HG03342 (cell line): ENCODE measurements at regions not wholly inside any gene's neighbourhood (a gene's known extent, or its start where the extent isn't known, plus 50 kb on each side); places are given as distances from the start of the nearest gene placed in this dataset.

ENCODE experiments used
- ATAC-seq: cut with Tn5 transposase; IDR thresholded peaks from one replicate; pipeline ENCODE4 v1.9.1; 2021; ENCODE audit warnings: mild to moderate bottlenecking, moderate library complexity; ENCODE audit not compliant: unreplicated experiment

DNA sequence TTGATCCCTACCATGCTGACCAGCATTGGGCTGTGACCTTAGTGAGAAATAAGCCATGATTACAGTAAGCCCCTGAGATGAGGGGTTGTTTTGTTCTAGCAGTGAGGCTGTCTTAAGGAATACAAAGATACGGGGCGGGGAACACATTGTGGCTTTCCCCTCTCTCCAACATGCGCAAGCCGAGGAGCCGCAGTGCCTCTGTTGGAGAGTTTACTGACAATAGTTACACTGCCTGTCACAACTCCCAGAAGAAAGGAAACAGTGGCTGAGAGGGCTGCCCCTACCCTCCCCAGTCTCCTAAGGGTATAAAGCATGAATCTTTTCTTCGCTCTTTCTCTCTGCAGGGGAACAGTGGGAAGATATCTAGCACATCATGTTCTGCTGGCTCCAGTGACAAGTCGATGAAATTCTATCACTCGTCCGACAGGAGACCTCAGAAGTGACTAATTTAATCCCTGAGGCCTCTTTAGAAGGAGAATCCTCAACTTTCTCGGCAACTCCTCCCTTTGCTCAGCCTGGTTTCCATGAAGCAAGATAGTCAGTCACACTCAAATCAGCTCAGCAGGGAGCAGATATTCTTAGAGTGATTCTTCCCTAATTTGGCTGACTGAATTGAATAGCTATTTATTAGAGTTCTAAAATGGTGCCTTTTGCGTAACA is 409.0 kb upstream of the PROK2 start:
- ATAC-seq: no peak

DNA sequence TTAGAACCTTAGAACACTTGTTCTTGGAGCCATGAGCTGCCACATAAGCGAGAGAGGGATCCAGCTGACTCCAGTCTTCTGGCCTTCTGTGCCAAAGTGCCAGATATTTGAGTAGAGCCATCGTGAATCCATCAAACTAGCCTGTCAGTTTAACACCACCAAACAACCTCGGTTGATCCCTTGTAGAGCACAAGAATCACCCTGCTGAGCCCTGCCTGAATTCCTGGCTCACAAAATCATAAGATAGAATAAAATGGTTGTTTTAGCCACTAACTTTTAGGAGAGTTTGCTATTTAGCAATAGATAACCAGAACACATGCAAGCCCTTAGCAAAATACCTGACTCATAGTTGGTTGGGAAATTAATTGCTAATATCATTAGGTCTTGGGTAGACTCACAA is 407.6 kb upstream of the PROK2 start:
- ATAC-seq: no peak

DNA sequence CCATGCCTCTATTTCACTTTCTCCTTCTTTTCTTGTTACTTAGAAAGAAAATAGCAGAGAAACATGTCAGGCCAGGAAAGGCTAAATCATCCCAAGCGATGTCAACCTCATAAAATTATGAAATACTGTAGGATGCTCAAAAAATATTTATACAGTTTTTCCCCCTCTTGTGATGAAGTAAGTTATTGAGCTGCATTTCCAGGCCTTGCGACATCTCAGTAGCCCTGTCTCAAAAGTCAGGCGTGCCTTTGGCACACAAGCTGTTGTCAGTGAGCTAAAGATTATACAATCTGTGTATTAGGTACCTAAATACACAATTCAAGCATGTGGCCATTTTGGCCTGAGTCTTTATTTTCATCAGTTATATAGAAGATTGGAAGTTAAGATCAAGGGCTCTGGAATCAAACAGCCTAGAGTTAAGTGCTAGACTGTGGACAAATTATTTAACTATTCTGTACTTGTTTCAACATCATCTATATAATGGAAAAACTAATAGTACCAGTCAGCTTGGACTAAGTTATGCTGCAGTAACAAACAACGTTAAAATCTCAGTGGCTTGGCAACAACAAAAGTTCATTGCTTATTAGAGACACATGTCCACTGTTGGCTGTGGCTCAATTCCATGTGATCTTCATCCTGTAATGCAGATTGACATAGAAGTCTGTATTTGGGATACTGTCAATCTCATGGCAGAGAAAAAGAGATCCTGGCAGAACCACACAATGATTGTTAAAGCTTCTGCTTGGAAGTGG is 406.4 kb upstream of the PROK2 start:
- no peak for ATAC-seq

DNA sequence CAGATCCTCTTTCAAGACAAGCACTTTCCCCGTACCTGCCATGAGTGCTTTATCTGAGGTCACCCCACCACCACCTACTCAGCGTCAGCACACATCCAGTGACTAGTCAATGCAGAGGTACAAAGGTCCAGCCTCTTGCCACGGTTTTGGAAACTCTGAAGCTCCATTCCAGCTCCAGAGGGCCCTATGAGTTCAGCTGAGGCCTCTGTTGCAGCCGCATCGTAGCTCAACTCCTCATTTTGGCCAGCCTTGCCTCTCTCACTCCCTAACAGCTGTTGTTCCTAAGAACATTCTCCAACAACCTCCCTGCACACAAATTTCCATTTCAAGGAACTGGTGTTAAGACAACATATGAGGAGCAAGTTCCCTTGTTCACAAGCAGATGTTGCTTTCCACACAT is 405.1 kb upstream of the PROK2 start:
- no peak for ATAC-seq

DNA sequence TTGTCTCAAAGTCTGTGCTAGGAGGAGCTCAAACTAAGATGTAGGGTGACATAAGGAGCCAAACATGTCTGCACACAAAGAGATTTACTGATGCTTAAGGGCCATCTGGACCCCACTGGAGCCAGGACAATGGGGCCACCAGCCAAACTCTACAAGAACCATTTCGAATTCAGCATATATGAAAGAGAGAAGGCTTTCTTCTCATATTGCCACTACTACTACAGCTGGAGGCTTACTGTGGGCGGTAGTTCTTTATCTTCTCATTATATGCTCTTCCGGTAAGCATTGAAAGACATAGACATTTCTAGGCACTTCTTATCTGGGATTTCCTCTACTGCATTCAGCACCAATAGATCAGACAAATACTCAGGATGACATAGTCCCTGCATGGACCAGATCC is 404.4 kb upstream of the PROK2 start:
- ATAC-seq: no peak

DNA sequence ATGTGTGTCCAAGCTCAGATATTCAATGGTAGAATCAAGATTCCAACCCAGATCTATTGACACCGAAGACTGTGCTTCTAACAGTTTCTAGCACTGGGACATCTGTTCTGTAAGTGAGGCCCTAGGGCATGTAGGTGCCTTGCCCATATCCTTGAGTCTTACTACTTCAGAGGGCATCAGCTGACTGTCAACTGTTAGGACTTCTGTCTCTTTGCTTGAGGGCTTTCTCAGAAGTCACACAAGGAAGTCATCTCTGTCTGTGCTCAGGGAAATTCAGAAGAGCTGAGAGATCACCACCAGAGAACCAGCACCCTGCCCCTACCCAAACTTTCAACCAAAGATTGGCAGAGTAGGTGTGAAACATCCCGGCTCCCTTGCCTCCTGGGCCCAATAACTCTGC is 403.6 kb upstream of the PROK2 start:
- ATAC-seq: no peak

DNA sequence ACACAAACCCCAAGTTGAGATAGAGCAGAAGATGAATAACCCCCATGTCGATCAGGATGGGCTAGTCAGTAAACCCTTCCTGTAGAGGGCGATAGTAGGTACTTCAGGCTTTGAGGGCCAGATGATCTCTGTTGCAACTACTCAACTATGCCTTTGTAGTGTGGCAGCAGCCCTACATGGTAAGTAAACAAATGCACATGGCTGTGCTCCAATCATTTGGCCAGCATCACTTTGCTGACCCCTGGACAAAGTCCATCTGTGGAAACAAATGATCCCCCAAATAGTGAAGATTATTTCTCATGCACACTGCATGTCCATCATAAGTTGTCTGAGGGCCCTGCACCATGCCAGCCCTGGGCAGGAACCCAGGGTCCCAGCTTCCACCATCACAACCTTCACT is 402.2 kb upstream of the PROK2 start:
- no peak for ATAC-seq

DNA sequence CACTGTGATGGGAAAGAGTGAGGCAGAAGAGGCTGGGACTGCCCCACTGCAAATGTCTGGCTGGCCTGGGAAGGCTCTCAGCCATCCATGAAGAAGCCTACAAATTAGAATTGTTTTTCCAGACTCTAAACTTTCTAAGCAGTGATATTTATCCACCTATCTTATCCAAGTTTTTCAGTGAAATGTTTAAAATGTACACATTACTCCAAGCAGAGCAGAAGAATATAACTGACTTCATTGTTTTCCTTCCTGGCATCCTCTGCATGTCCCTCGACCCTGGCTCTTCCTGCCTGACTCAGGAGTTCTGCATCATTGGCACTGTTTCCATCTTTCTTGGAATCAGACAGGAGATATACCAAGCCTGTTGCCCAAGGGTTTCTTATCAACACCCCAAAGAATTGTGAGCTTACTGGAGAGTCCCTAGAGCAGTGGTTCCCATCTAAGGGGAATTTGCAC is 401.5 kb upstream of the PROK2 start:
- no peak for ATAC-seq

DNA sequence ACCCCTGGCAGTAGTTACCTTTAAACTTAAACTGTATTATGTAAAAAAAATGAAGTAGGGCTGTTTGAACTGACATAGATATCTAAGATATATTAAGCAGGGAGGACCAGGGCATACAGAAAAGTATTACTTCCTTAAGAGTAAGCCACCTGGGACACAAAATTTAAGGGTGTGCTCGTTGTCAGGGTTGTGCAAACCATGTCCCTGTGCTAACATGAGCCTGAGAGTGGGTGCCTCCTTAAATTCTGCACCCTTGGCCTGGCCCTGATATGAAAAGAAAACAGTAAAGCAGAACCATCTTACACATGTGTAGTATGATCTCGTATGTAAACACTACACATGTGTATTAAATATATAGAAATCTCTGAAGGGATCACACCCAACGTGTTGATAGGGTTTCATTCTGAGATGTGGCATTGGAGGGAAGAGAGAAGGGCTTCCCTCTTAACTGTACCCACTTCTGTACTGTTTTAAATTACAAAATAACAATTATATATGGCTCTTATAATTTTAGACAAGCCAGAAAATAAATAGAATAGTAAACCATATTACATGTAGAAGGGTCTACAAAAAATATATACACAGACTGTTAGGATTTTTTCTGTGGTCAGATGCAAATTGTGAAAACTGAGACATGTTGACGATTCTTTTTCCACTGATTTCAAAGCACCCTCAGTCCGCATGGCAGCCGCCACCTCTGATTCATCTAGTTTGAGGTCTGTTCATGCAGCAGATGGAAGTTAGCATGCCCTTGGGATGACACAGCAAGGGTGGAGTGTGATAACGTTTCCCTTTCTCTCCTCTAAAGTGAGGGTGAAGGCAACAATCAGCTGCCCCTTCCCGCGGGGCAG is 400.8 kb upstream of the PROK2 start:
- ATAC-seq: no peak

DNA sequence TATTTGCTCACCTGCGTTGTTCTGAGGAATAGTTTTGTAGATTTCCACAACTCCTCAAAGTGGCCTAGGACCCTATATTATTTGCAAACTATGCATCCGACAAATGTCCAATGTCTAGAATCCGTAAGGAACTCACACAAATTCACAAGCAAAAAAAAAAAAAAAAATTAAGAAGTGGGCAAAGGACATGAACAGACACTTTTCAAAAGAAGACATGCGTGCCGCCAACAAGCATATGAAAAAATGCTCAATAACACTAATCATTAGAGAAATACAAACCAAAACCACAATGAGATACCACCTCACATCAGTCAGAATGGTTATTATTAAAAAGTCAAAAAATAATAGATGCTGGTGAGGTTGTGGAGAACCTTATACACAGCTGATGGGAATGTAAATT is 398.5 kb upstream of the PROK2 start:
- no peak for ATAC-seq

DNA sequence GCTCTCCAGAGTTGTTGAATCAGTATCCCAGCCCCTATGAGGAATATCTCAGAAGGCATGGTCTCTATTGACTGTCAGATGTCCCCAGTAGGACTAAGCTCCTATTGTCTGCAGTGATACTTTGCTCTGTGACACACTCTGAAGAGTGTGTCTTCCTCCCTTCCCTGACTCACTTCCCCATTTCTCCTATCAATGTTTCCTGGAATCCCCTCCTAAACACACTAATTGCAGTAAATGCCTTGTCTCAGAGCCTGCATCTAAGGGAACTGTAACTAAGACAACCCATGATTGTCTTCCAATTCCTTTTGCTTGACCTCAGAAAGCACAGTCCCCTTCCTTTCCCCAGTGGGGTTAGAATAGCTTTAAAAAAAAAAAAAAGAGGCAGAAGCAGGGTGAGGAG is 397.3 kb upstream of the PROK2 start:
- ATAC-seq: no peak

DNA sequence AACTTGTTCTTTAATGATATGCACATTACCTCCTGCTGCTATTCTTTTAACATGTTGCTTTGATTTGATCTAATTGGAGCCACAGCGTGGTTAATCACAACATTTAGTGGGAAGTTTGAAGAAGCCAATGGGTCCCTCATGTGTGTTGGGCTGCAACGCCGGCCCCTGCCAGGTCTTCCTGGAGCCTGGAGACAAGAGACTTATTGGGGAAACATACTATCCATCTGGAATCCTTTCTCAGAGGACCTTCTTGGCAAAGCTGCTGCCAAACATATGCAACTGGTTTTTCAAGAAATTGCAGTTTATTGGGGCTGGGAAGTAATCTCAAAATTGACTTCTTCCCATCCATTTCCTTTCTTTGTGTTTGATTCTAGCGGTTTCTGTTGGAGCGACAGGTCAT is 396.3 kb upstream of the PROK2 start:
- ATAC-seq: no peak

DNA sequence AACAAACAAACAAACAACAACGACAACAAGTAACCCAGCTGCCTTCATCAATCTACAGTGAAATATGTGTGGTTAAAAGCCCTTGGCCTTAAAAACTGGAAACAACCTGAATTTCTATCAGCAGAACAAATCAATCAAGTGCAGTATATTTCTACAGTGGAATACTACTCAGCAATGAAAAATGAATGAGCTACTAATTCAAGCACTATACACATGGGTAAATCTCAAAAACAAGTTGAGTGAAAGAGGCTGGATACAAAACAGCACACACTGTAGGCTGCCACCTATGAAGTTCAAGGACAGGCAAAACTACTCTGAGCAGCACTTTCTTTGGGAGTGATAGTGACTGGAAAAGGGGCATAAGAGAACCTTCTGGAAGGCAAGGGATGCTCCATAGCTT is 395.5 kb upstream of the PROK2 start:
- no peak for ATAC-seq

DNA sequence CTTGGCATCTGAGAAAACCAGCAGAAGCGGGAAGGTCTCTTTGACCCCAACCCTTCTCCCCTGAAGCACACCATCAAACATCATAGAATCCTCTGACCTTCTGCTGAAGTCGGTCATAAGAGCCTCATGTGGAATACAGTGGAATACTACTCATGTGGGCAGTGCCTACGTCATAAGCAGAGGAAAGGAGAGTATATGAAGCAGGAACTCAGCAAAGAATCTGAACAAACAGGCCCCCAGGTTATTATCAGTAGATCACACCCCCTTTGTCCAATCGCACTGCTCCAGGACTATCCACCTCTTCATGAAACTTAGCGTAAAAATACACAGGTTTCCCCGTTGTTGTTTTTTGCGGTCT is 394.1 kb upstream of the PROK2 start:
- ATAC-seq: no peak

DNA sequence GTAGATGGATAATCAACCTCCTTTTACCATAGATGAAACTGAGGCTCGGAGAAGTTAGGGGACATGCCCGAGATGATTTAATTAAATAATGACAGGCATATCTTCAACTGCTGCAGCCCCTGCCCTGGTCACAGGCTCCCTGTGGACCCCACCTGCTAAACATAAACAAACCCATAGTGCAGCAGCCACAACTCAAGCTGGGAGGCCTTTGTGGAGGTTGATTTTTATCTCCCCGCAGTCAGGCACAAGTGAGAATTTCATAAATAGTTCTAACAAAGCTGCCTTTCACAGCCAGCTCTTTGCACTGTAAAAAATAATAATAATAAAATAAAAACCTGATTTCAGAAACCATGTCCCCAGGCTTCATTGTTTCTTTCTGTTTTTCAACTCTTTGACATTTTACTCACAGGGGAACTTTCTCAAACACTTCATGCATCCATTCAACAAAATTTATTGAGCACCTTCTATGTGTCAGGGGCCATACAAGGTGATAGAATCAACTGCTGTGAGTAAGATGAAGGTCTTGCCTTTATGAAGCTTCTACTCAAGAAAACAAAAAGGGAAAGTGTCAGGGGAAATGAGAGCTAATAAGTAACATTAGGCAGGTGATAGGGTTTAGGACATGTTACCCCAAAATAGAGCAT is 393.6 kb upstream of the PROK2 start:
- no peak for ATAC-seq

DNA sequence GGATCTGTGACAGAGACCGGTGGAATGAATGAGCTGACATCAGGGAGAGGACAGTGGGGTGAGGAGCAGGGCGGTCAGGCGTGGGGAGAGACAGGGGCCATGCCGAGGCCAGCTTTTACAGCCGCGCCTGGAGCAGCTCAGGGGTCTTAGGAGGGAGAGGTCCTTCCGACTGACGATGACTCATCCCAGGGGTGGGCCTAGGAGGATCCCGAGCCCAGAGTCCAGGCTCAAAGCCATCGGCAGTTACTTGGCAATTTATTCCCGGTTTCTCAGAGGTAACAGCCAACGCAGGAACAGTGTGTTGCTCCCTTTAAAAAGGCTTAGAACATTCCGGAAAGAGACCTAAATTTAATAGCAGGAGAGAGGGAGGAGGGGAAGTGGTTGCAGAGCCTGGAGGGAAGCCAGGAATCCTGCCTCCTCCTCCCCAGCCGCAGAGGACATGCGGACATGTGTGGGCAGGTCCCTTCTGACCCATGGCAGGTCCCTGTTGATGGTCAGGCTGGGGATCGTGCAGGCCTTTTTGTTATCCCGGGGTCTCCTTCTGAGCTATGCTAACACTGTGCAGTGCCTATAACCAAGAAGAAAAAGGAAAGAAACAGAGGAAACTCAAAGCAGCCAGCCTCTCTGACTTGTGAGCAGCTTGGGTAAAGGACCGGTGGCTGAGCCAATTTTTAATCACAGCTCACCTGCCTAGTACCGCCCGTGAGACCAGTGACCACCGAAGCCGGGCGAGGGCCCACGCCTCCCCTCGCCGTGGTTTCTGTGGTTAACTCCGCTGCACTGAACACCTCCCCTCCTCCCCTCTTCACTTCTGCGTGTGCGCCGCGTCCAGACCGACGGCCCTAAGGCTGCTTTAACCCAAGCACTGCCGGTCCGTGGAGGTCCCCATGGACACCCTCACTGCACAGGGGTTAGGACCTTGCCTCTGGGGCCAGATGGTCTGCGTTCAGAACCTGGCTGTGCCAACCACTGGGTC is 392.4 kb upstream of the PROK2 start:
- ATAC-seq: peak; percentile 31

DNA sequence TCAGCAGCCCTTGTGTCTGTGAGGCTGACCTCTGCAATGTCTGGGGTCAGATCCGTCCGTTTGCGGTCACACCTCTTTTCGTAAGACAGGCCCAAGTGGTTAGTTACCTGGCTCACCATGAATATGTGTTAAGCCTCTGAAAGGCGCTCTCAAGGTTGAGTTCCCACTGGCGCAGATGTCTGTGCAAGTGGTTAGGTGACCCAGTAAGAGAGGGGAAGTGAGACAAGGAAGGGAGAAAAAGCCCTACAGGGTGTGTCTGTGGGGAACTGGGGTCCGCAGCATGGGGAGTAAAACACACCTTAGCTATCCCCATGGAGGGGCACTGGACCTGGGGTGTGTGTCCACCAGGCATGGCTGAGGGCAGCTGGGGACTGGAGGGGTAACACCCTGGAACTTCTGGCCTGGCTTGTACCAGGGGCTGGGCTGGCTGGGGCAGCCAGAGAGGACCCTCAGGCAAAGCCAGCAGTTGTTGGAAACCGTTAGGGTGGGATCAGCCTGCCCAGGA is 391.6 kb upstream of the PROK2 start:
- peak; percentile 92 for ATAC-seq

DNA sequence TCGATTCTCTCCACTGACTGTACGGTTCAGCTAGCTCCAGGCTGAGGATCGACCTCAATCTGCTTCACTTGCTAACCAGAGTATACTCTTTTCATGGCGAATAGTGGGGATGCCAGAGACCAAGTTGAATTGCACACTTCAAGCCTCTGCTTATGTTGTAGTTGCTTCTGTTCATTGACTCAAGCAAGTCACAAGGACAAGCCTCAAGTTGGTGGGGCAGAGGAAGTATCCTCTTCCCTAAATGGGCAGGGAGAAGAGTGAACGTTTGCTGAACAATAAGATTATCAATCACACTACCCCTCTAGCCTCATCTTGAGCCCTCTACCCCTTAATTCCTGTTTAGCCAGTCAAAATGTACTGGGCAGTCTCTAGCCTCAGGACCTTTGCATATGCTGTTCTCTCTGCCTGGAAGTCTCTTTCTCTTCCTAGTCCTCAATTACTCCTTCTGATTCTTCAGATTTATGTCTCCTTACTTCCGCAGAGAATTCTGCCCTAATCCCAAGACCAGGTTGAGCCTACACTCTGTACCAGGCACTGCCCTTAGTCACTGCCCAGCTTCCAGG is 390.4 kb upstream of the PROK2 start:
- ATAC-seq: no peak

DNA sequence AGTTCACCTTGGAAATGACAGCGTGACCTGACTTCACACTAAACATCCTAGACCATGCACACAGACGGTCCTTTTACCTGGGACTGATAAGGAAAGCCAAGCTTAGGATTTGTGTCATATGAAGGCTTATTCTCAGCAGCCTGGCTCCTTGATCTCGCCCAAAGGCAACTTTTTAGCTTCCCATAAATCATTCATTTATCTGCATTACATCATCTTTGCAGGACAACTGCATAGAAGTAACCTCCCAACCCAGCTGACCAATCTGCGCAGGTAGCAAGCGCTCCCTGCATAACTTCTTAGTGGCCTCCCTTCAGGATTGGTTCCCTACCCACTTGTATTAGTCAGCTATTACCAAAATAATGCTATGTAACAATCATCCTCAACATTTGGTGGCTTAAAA is 389.9 kb upstream of the PROK2 start:
- no peak for ATAC-seq

DNA sequence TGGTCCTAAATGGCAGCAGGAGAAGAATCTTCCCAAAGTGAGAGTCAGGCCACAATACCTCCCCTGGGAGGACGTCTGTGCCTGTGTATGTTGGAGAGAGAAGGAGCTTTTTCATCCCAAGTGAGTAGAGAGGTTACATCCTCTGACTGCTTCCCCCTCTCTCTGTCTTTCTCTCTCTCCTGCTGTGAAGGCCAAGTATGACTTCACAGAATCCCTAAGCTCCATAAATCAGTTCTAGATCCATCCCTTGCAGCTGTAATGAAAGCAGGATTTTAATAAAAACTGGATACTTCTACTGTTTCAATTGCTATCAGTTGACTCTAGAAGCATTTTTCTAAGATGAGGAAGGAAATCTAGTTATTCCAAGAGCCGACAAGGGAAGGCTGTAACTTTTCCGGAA is 389.1 kb upstream of the PROK2 start:
- no peak for ATAC-seq
